Hepatocyte (in vitro differentiated cells): ENCODE measurements at regions not wholly inside any gene's neighbourhood (a gene's known extent, or its start where the extent isn't known, plus 50 kb on each side); places are given as distances from the start of the nearest gene placed in this dataset.

Experiments used
- CTCF ChIP-seq: fragments of 200-600 bp; sonication (generic); IDR thresholded peaks from 2 replicates; pipeline ENCODE4 v1.5.1; 2016; ENCODE audit warnings: antibody characterized with exemption, mild to moderate bottlenecking; ENCODE audit not compliant: poor library complexity
- EZH2 ChIP-seq: fragments of 200-600 bp; sonication (generic); IDR thresholded peaks from 2 replicates; pipeline ENCODE4 v1.6.1; 2016; ENCODE audit warnings: antibody characterized with exemption, mild to moderate bottlenecking, borderline replicate concordance

- TF ChIP-seq CTCF = no peak
- TF ChIP-seq EZH2 = no peak
These were observed 248.4 kb downstream of the TLR4 start for GRCh38 chr9:117952581-117952980.
